ENCODE measurements at regions not wholly inside any gene's neighbourhood (a gene's known extent, or its start where the extent isn't known, plus 50 kb on each side); places are given as distances from the start of the nearest gene placed in this dataset.
"Not testable (repeated sequence)": the region's sequence is repeated elsewhere in the genome, so short reads cannot be mapped to it uniquely, and the experiment has no call there.

GRCh38 chr2:8144131-8144631, 537.7 kb upstream of the ID2 start:
- no peak for DNase-seq (ENCODE audit: low read depth)

GRCh38 chr2:8144785-8145184, 537.1 kb upstream of the ID2 start:
- DNase-seq (ENCODE audit: low read depth): peak; percentile 84

GRCh38 chr2:8145375-8145774, 536.5 kb upstream of the ID2 start:
- DNase-seq (ENCODE audit: low read depth): not testable (repeated sequence)

GRCh38 chr2:8146132-8147005, 535.5 kb upstream of the ID2 start:
- no peak for DNase-seq (ENCODE audit: low read depth)

- peak; percentile 94 for DNase-seq (ENCODE audit: low read depth)
These were observed 533.4 kb upstream of the ID2 start for GRCh38 chr2:8148260-8149006.

GRCh38 chr2:8149007-8149405, 532.9 kb upstream of the ID2 start:
- DNase-seq (ENCODE audit: low read depth): no peak

GRCh38 chr2:8149985-8150539, 531.8 kb upstream of the ID2 start:
- DNase-seq (ENCODE audit: low read depth): peak; percentile 78

GRCh38 chr2:8151888-8152287, 530.0 kb upstream of the ID2 start:
- DNase-seq (ENCODE audit: low read depth): no peak

- DNase-seq (ENCODE audit: low read depth): no peak
These were observed 529.2 kb upstream of the ID2 start for GRCh38 chr2:8152392-8153257.

GRCh38 chr2:8153258-8153718, 528.6 kb upstream of the ID2 start:
- DNase-seq (ENCODE audit: low read depth): no peak

GRCh38 chr2:8154270-8154669, 527.6 kb upstream of the ID2 start:
- no peak for DNase-seq (ENCODE audit: low read depth)

- DNase-seq (ENCODE audit: low read depth): peak; percentile 60
These were observed 526.9 kb upstream of the ID2 start for GRCh38 chr2:8154936-8155335.

GRCh38 chr2:8157621-8158430, 524.0 kb upstream of the ID2 start:
- DNase-seq (ENCODE audit: low read depth): no peak

- DNase-seq (ENCODE audit: low read depth): no peak
These were observed 523.1 kb upstream of the ID2 start for GRCh38 chr2:8158711-8159110.

GRCh38 chr2:8159211-8159965, 522.5 kb upstream of the ID2 start:
- DNase-seq (ENCODE audit: low read depth): peak; percentile 49

- no peak for DNase-seq (ENCODE audit: low read depth)
These were observed 521.8 kb upstream of the ID2 start for GRCh38 chr2:8159966-8160603.

- no peak for DNase-seq (ENCODE audit: low read depth)
These were observed 520.9 kb upstream of the ID2 start for GRCh38 chr2:8160959-8161358.

- no peak for DNase-seq (ENCODE audit: low read depth)
These were observed 519.3 kb upstream of the ID2 start for GRCh38 chr2:8162552-8162951.

GRCh38 chr2:8165550-8165949, 516.3 kb upstream of the ID2 start:
- DNase-seq (ENCODE audit: low read depth): no peak
